ENCODE measurements at regions not wholly inside any gene's neighbourhood (a gene's known extent, or its start where the extent isn't known, plus 50 kb on each side); places are given as distances from the start of the nearest gene placed in this dataset.

GRCh38 chr2:7206111-7206810 is 289.0 kb downstream of the RNF144A start:
- H3K4me3 ChIP-seq (replicated peaks; ENCODE audit: low read depth, low read length): no peak overlapping the region
- TF ChIP-seq CTCF (IDR thresholded peaks at IDR 0.05; ENCODE audit: low read length, missing control alignments): no peak
- DNase-seq (ENCODE audit: low read depth): no peak

GRCh38 chr2:7207631-7208030 is 290.4 kb downstream of the RNF144A start:
- TF ChIP-seq CTCF (IDR thresholded peaks at IDR 0.05; ENCODE audit: low read length, missing control alignments): no peak
- no peak overlapping the region for H3K4me3 ChIP-seq (replicated peaks; ENCODE audit: low read depth, low read length)
- DNase-seq (ENCODE audit: low read depth): no peak

GRCh38 chr2:7209757-7210555 is 292.7 kb downstream of the RNF144A start:
- no peak for DNase-seq (ENCODE audit: low read depth)
- H3K4me3 ChIP-seq (replicated peaks; ENCODE audit: low read depth, low read length): no peak overlapping the region
- TF ChIP-seq CTCF (IDR thresholded peaks at IDR 0.05; ENCODE audit: low read length, missing control alignments): no peak

- TF ChIP-seq CTCF (IDR thresholded peaks at IDR 0.05; ENCODE audit: low read length, missing control alignments): no peak
- H3K4me3 ChIP-seq (replicated peaks; ENCODE audit: low read depth, low read length): no peak overlapping the region
- DNase-seq (ENCODE audit: low read depth): no peak
Measured at GRCh38 chr2:7210712-7211111, 293.5 kb downstream of the RNF144A start.

- no peak overlapping the region for H3K4me3 ChIP-seq (replicated peaks; ENCODE audit: low read depth, low read length)
- TF ChIP-seq CTCF (IDR thresholded peaks at IDR 0.05; ENCODE audit: low read length, missing control alignments): no peak
- DNase-seq (ENCODE audit: low read depth): no peak
Measured at GRCh38 chr2:7225848-7226247, 308.6 kb downstream of the RNF144A start.

GRCh38 chr2:7226501-7226900 is 309.3 kb downstream of the RNF144A start:
- no peak overlapping the region for H3K4me3 ChIP-seq (replicated peaks; ENCODE audit: low read depth, low read length)
- DNase-seq (ENCODE audit: low read depth): no peak
- TF ChIP-seq CTCF (IDR thresholded peaks at IDR 0.05; ENCODE audit: low read length, missing control alignments): no peak

All from fibroblast of pulmonary artery (primary cell).